AG09319 (cell line): ENCODE measurements at regions not wholly inside any gene's neighbourhood (a gene's known extent, or its start where the extent isn't known, plus 50 kb on each side); places are given as distances from the start of the nearest gene placed in this dataset.

Source experiments
- DNase-seq: peaks from one replicate; pipeline ENCODE4 v3.0.0-alpha.2; 2010; ENCODE audit warnings: low read depth; ENCODE audit errors: extremely low read depth
- CTCF ChIP-seq: IDR thresholded peaks from 2 replicates; pipeline ENCODE4 v1.5.1; 2011; ENCODE audit warnings: low read depth, mild to moderate bottlenecking, inconsistent platforms, low read length, moderate library complexity

GRCh38 chr13:34021619-34022018, 203.7 kb downstream of the RFC3 start:
- TF ChIP-seq CTCF = no peak
- no peak for DNase-seq

GRCh38 chr13:34025746-34026145, 207.8 kb downstream of the RFC3 start:
- DNase-seq = peak; percentile 24

GRCh38 chr13:34026308-34026707, 208.4 kb downstream of the RFC3 start:
- DNase-seq = no peak
- TF ChIP-seq CTCF = no peak

More at GRCh38 chr13:34025746-34026145, 207.8 kb downstream of the RFC3 start:
- TF ChIP-seq CTCF = no peak

GRCh38 chr13:34028496-34029442, 210.8 kb downstream of the RFC3 start:
- no peak for DNase-seq
- no peak for TF ChIP-seq CTCF

- DNase-seq = no peak
- no peak for TF ChIP-seq CTCF
These were observed 212.8 kb downstream of the RFC3 start for GRCh38 chr13:34030782-34031181.

GRCh38 chr13:34031610-34032009, 213.7 kb downstream of the RFC3 start:
- no peak for DNase-seq
- TF ChIP-seq CTCF = no peak

- DNase-seq = no peak
- TF ChIP-seq CTCF = no peak
These were observed 216.5 kb downstream of the RFC3 start for GRCh38 chr13:34034411-34034810.
